ENCODE measurements at regions not wholly inside any gene's neighbourhood (a gene's known extent, or its start where the extent isn't known, plus 50 kb on each side); places are given as distances from the start of the nearest gene placed in this dataset.

- Histone ChIP-seq H3K4me1 (ENCODE audit: control insufficient read depth in 4 of 4, insufficient read depth in 4 of 4, low read length in 3 of 4) (no peaks in the 10 kb centered on the region), H3K27me3 (ENCODE audit: control insufficient read depth in 4 of 4, insufficient read depth in 4 of 4, low read length in 3 of 4) (no peaks in the 10 kb centered on the region), H3K9me3 (ENCODE audit: control insufficient read depth in 4 of 4, low read length in 3 of 4) (no peaks in the 10 kb centered on the region), H3K36me3 (ENCODE audit: control insufficient read depth in 4 of 4, insufficient read depth in 3 of 4, low read depth in 1 of 4, low read length in 3 of 4) (no peaks in the 10 kb centered on the region), H3K4me3 (ENCODE audit: low read depth in 1 of 3, low read length in 3 of 3) (no peak overlapping the region), H3K27ac (ENCODE audit: low read depth in 1 of 2, low read length in 2 of 2) (no peak overlapping the region), H3K9ac (ENCODE audit: low read depth in 1 of 2, low read length in 2 of 2) (no peak overlapping the region)
- TF ChIP-seq HNF4G (IDR thresholded peaks at IDR 0.05) = no peak
- DNase-seq (ENCODE audit: low spot score) = no peak
Observed at GRCh38 chr18:2086439-2086838, 484.9 kb downstream of the METTL4 start.

DNA sequence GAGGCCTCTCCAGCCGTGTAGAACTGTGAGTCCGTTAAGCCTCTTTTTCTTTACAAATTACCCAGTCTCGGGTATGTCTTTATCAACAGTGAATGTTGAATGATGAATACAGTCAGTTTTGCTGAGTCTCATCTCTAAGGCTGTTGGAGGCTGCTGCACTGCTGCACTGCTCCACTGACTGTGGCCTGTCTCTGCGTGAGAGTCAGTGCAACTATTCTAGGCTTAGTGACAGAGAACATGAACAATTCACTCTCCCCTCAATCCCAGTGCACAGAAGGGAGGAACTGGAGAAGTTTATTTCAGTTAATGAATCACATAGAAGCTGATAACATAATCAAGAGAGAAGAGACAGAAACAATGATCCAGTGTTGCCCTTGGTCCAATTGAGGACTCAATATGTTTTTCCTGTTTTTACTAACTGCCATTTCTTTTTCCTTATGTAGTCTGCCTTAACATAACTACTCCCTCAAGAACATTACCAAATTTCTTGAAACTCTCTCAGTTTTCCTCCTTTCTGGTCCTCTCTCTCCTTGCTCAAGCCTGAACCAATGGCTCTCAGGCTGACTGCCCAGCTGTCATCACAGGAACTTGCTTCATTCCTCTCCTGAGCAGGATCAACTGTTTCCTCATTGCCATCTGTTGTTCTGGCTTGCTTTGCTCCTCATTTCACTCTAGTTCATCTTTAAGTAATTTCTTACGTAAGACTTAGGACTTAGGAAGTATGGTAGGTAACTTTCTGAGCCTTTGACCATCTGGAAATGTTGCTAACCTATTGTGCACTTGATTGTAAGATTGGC, 483.2 kb downstream of the METTL4 start:
- no peaks in the 10 kb centered on the region for H3K9me3 ChIP-seq (ENCODE audit: control insufficient read depth in 4 of 4, low read length in 3 of 4)
- DNase-seq (ENCODE audit: low spot score) = no peak
- TF ChIP-seq TAF1 (conservative IDR thresholded peaks at IDR 0.05) = no peak
- TF ChIP-seq FOXA1 (IDR thresholded peaks at IDR 0.05) = no peak
- TF ChIP-seq, protein P1, sequence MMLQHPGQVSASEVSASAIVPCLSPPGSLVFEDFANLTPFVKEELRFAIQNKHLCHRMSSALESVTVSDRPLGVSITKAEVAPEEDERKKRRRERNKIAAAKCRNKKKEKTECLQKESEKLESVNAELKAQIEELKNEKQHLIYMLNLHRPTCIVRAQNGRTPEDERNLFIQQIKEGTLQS (IDR thresholded peaks at IDR 0.05) = no peak
- no peak for TF ChIP-seq RAD21 (IDR thresholded peaks at IDR 0.05)
- TF ChIP-seq, protein P2, sequence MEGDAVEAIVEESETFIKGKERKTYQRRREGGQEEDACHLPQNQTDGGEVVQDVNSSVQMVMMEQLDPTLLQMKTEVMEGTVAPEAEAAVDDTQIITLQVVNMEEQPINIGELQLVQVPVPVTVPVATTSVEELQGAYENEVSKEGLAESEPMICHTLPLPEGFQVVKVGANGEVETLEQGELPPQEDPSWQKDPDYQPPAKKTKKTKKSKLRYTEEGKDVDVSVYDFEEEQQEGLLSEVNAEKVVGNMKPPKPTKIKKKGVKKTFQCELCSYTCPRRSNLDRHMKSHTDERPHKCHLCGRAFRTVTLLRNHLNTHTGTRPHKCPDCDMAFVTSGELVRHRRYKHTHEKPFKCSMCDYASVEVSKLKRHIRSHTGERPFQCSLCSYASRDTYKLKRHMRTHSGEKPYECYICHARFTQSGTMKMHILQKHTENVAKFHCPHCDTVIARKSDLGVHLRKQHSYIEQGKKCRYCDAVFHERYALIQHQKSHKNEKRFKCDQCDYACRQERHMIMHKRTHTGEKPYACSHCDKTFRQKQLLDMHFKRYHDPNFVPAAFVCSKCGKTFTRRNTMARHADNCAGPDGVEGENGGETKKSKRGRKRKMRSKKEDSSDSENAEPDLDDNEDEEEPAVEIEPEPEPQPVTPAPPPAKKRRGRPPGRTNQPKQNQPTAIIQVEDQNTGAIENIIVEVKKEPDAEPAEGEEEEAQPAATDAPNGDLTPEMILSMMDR (IDR thresholded peaks at IDR 0.05; ENCODE audit: low read depth, low read length, missing input control) = no peak
- no peaks in the 10 kb centered on the region for H3K27me3 ChIP-seq (ENCODE audit: control insufficient read depth in 4 of 4, insufficient read depth in 4 of 4, low read length in 3 of 4)
- H3K4me1 ChIP-seq (ENCODE audit: control insufficient read depth in 4 of 4, insufficient read depth in 4 of 4, low read length in 3 of 4) = no peaks in the 10 kb centered on the region
- no peak overlapping the region for H3K9ac ChIP-seq (ENCODE audit: low read depth in 1 of 2, low read length in 2 of 2)
- H3K4me3 ChIP-seq (ENCODE audit: low read depth in 1 of 3, low read length in 3 of 3) = no peak overlapping the region
- WGBS = 88% methylated on average over 5 of the region's 5 CpGs
- no peaks in the 10 kb centered on the region for H3K36me3 ChIP-seq (ENCODE audit: control insufficient read depth in 4 of 4, insufficient read depth in 3 of 4, low read depth in 1 of 4, low read length in 3 of 4)
- H3K27ac ChIP-seq (ENCODE audit: low read depth in 1 of 2, low read length in 2 of 2) = no peak overlapping the region

GRCh38 chr18:2089396-2089795, 481.9 kb downstream of the METTL4 start:
- no peaks in the 10 kb centered on the region for H3K9me3 ChIP-seq (ENCODE audit: control insufficient read depth in 4 of 4, low read length in 3 of 4)
- H3K9ac ChIP-seq (ENCODE audit: low read depth in 1 of 2, low read length in 2 of 2) = no peak overlapping the region
- 44% methylated on average over 2 of the region's 2 CpGs for WGBS

More at GRCh38 chr18:2089396-2089795, 481.9 kb downstream of the METTL4 start:
- no peaks in the 10 kb centered on the region for H3K36me3 ChIP-seq (ENCODE audit: control insufficient read depth in 4 of 4, insufficient read depth in 3 of 4, low read depth in 1 of 4, low read length in 3 of 4)
- DNase-seq (ENCODE audit: low spot score) = no peak
- no peak overlapping the region for H3K27ac ChIP-seq (ENCODE audit: low read depth in 1 of 2, low read length in 2 of 2)
- no peaks in the 10 kb centered on the region for H3K4me1 ChIP-seq (ENCODE audit: control insufficient read depth in 4 of 4, insufficient read depth in 4 of 4, low read length in 3 of 4)
- no peaks in the 10 kb centered on the region for H3K27me3 ChIP-seq (ENCODE audit: control insufficient read depth in 4 of 4, insufficient read depth in 4 of 4, low read length in 3 of 4)
- H3K4me3 ChIP-seq (ENCODE audit: low read depth in 1 of 3, low read length in 3 of 3) = no peak overlapping the region
- TF ChIP-seq, protein P2 (IDR thresholded peaks at IDR 0.05; ENCODE audit: low read depth, low read length, missing input control) = no peak
- TF ChIP-seq SP1 (IDR thresholded peaks at IDR 0.05) (no peak), EGR1 (IDR thresholded peaks at IDR 0.05; ENCODE audit: low read depth in 2 of 2) (no peak), NR2F2 (IDR thresholded peaks at IDR 0.05) (no peak), FOXA1 (IDR thresholded peaks at IDR 0.05) (no peak), TAF1 (conservative IDR thresholded peaks at IDR 0.05) (no peak), ZBTB33 (IDR thresholded peaks at IDR 0.05) (no peak), HNF4G (IDR thresholded peaks at IDR 0.05) (no peak), JUND (IDR thresholded peaks at IDR 0.05) (no peak), FOXA2 (IDR thresholded peaks at IDR 0.05) (no peak), HNF4A (conservative IDR thresholded peaks at IDR 0.05) (no peak), RAD21 (IDR thresholded peaks at IDR 0.05) (no peak), GABPA (IDR thresholded peaks at IDR 0.05 in 1 of 2, conservative IDR thresholded peaks at IDR 0.05 in 1 of 2) (no peak)
- TF ChIP-seq, protein P3, sequence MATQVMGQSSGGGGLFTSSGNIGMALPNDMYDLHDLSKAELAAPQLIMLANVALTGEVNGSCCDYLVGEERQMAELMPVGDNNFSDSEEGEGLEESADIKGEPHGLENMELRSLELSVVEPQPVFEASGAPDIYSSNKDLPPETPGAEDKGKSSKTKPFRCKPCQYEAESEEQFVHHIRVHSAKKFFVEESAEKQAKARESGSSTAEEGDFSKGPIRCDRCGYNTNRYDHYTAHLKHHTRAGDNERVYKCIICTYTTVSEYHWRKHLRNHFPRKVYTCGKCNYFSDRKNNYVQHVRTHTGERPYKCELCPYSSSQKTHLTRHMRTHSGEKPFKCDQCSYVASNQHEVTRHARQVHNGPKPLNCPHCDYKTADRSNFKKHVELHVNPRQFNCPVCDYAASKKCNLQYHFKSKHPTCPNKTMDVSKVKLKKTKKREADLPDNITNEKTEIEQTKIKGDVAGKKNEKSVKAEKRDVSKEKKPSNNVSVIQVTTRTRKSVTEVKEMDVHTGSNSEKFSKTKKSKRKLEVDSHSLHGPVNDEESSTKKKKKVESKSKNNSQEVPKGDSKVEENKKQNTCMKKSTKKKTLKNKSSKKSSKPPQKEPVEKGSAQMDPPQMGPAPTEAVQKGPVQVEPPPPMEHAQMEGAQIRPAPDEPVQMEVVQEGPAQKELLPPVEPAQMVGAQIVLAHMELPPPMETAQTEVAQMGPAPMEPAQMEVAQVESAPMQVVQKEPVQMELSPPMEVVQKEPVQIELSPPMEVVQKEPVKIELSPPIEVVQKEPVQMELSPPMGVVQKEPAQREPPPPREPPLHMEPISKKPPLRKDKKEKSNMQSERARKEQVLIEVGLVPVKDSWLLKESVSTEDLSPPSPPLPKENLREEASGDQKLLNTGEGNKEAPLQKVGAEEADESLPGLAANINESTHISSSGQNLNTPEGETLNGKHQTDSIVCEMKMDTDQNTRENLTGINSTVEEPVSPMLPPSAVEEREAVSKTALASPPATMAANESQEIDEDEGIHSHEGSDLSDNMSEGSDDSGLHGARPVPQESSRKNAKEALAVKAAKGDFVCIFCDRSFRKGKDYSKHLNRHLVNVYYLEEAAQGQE (IDR thresholded peaks at IDR 0.05) = no peak
- TF ChIP-seq, protein P1 (IDR thresholded peaks at IDR 0.05) = no peak
- TF ChIP-seq, protein P4, sequence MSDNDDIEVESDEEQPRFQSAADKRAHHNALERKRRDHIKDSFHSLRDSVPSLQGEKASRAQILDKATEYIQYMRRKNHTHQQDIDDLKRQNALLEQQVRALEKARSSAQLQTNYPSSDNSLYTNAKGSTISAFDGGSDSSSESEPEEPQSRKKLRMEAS (IDR thresholded peaks at IDR 0.05) = no peak
